ENCODE measurements at regions not wholly inside any gene's neighbourhood (a gene's known extent, or its start where the extent isn't known, plus 50 kb on each side); places are given as distances from the start of the nearest gene placed in this dataset.

GRCh38 chr5:1942158-1942557 is 59.4 kb upstream of the IRX4 start:
- DNase-seq, result no peak

DNA sequence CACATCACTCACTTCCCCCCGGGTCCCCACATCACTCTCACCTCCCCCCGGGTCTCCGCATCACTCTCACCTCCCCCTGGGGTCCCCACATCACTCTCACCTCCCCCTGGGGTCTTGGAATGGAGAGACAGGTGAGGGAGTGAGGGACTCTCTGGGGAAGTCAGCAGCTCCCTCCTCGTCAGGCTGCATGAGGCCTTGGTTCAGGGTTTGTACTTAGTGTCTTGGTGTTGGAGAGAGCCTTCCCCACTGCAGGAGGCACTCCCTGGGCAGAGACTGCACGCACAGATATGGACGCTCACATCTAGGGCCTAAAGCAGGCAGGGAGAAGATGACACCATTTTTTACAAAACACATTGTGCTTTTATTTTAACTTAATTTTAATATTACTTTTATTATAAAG is 56.5 kb upstream of the IRX4 start:
- no peak for DNase-seq

DNA sequence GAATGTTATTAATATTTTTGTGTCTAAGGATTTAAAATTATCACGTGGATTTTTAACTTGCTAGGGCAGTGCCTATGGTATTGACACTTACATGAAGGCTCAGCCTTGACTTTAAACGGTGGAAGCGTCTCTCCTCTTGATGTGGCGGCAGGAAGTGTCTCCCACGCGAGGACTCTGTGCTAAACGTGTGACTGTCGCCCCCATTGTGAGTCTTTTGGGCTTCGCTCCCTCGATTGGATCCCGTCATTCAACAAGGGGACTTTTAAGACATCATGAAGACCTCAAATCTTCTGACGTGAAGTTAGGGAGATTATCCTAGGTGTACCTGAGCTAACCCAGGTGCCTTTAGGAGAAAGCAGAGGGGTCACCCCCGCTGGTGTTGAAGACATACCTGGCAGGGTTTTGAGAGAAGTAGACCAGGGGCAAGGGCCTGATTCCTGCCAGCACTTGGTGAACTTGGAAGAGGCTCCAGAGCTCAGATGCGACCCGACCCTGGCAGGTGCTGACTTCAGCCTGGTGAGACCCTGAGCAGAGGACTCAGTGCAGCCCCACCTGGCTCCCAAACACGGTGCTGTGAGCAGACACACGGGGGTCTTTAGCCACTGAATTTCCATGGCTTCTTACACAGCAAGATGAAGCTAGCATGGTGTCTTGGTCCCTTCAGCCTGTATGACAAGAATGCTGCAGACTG is 55.7 kb upstream of the IRX4 start:
- no peak for DNase-seq

DNA sequence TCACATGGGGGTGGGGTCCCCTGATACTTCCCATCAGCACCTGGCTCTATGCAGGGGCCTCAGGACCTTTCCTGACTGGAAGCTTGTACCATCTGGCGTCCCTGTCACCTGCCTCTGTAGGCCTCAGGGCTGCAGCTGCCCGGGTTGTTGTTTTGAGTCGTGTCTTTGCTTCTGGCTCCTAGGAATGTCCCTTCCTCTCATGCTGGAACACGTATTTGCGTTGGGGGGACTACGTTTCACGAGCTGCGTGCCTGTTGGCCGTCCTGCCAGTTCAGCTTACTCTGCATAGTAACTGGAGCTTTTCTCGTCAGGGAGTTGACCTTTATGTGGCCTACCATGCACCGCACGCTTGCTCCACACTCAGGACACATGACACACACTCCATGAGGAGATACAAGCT is 54.9 kb upstream of the IRX4 start:
- no peak for DNase-seq

GRCh38 chr5:1936901-1937300 is 54.2 kb upstream of the IRX4 start:
- DNase-seq, result no peak

GRCh38 chr5:1936413-1936812 is 53.7 kb upstream of the IRX4 start:
- no peak for DNase-seq

DNA sequence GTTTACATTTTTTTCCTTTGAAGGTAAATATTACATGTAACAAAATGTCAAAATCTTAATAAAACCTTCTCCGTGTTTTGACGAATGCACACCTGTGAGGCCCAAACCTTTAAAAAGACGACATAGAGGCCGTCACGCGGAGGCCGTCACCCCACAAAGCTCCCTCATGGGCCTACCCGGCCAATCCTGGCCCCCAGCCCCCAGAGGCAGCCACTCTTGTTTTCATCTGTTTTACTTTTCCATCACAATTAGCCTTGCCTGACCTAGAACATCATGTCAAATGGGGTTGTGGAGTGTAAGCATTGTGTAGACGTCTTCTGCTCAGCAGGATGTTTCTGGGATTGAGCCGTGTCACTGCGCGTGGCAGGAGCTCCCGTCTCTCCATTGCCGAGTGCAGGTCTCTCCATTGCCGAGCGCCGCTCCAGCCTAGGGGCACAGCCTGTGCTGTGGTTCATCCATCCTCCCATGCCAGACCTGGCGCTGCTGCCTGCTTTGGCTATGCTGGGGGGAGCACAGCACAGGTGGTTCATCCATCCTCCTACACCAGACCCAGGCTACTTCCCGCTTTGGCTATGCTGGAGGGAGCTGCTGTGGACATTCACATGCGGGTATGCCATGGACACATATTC is 52.2 kb upstream of the IRX4 start:
- DNase-seq, result no peak

DNA sequence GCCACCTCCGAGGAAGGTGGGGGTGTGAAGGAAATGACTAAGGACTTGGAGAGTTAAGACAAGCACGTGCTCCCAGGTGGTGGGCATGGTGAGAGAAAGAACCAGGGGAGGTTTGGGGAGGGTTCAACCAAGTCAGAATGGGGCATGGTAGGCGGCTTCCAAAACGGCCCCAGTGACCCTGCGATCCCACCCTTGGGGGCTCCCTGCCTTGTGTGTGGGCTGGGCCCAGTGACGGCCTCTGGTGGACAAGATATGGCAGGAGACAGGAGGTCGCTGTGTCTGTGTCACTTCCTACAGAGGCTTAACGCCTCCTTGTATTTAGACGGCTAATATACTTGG is 51.3 kb upstream of the IRX4 start:
- DNase-seq, result no peak

GRCh38 chr5:1933364-1934055 is 50.8 kb upstream of the IRX4 start:
- DNase-seq, result no peak

Data from NCI-H2081 (cell line).